GM21737 (cell line): ENCODE measurements at regions not wholly inside any gene's neighbourhood (a gene's known extent, or its start where the extent isn't known, plus 50 kb on each side); places are given as distances from the start of the nearest gene placed in this dataset.

Experiments used
- ATAC-seq: cut with Tn5 transposase; IDR thresholded peaks from one replicate; pipeline ENCODE4 v1.9.1; 2021; ENCODE audit warnings: mild to moderate bottlenecking, moderate library complexity; ENCODE audit not compliant: unreplicated experiment

- no peak for ATAC-seq
Measured at GRCh38 chr5:67263656-67264408, 67.2 kb upstream of the CD180 start.

GRCh38 chr5:67262956-67263355, 66.4 kb upstream of the CD180 start:
- no peak for ATAC-seq

- no peak for ATAC-seq
Measured at GRCh38 chr5:67262206-67262605, 65.6 kb upstream of the CD180 start.

GRCh38 chr5:67259548-67260215, 63.1 kb upstream of the CD180 start:
- no peak for ATAC-seq

- ATAC-seq: no peak
Measured at GRCh38 chr5:67257500-67257899, 60.9 kb upstream of the CD180 start.

- ATAC-seq: no peak
Measured at GRCh38 chr5:67257077-67257476, 60.5 kb upstream of the CD180 start.

GRCh38 chr5:67255881-67256280, 59.3 kb upstream of the CD180 start:
- ATAC-seq: no peak

- no peak for ATAC-seq
Measured at GRCh38 chr5:67253911-67254310, 57.3 kb upstream of the CD180 start.

- ATAC-seq: no peak
Measured at GRCh38 chr5:67249590-67249895, 52.9 kb upstream of the CD180 start.

GRCh38 chr5:67248703-67249589, 52.3 kb upstream of the CD180 start:
- ATAC-seq: no peak

- no peak for ATAC-seq
Measured at GRCh38 chr5:67246546-67247268, 50.1 kb upstream of the CD180 start.
